ENCODE measurements at regions not wholly inside any gene's neighbourhood (a gene's known extent, or its start where the extent isn't known, plus 50 kb on each side); places are given as distances from the start of the nearest gene placed in this dataset.

DNA sequence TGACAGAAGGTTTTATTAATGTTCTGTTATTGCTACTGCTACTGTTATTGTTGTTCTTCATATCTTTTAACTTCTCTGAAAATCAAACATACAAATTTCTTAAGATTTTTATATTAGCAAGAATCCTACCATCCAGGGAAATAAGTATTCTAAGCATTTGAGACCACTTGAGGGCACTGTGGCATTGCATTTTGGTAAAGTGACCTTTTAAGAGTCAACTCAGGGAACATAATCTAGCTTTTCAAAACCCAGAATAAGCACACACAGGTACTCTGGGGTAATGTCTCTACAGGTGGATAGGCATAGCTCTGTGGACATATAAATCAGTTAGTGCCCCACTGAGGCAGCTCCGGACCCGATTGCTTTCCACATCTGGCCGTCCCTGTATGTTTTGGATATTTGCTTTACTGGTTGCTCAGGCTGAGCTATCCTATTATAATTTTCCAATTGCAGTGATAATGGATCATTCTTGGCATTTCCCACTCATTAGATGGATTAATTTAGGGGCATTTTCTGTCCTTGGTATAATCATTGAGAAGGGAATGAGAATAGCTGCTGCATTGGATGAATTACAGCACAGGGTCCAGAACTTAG lies 1425.1 kb upstream of the CDH8 start:
- TF ChIP-seq, protein P1, sequence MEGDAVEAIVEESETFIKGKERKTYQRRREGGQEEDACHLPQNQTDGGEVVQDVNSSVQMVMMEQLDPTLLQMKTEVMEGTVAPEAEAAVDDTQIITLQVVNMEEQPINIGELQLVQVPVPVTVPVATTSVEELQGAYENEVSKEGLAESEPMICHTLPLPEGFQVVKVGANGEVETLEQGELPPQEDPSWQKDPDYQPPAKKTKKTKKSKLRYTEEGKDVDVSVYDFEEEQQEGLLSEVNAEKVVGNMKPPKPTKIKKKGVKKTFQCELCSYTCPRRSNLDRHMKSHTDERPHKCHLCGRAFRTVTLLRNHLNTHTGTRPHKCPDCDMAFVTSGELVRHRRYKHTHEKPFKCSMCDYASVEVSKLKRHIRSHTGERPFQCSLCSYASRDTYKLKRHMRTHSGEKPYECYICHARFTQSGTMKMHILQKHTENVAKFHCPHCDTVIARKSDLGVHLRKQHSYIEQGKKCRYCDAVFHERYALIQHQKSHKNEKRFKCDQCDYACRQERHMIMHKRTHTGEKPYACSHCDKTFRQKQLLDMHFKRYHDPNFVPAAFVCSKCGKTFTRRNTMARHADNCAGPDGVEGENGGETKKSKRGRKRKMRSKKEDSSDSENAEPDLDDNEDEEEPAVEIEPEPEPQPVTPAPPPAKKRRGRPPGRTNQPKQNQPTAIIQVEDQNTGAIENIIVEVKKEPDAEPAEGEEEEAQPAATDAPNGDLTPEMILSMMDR (IDR thresholded peaks at IDR 0.05 in 2 of 3, conservative IDR thresholded peaks at IDR 0.05 in 1 of 3; ENCODE audit: control insufficient read depth in 2 of 3, extremely low read depth in 1 of 3, insufficient read depth in 1 of 3, low read depth in 3 of 3, low read length in 3 of 3) = no peak; a peak in 1 of 6 replicates
- TF ChIP-seq, protein P2, sequence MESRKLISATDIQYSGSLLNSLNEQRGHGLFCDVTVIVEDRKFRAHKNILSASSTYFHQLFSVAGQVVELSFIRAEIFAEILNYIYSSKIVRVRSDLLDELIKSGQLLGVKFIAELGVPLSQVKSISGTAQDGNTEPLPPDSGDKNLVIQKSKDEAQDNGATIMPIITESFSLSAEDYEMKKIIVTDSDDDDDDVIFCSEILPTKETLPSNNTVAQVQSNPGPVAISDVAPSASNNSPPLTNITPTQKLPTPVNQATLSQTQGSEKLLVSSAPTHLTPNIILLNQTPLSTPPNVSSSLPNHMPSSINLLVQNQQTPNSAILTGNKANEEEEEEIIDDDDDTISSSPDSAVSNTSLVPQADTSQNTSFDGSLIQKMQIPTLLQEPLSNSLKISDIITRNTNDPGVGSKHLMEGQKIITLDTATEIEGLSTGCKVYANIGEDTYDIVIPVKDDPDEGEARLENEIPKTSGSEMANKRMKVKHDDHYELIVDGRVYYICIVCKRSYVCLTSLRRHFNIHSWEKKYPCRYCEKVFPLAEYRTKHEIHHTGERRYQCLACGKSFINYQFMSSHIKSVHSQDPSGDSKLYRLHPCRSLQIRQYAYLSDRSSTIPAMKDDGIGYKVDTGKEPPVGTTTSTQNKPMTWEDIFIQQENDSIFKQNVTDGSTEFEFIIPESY (IDR thresholded peaks at IDR 0.05) = no peak
- TF ChIP-seq, protein P3, sequence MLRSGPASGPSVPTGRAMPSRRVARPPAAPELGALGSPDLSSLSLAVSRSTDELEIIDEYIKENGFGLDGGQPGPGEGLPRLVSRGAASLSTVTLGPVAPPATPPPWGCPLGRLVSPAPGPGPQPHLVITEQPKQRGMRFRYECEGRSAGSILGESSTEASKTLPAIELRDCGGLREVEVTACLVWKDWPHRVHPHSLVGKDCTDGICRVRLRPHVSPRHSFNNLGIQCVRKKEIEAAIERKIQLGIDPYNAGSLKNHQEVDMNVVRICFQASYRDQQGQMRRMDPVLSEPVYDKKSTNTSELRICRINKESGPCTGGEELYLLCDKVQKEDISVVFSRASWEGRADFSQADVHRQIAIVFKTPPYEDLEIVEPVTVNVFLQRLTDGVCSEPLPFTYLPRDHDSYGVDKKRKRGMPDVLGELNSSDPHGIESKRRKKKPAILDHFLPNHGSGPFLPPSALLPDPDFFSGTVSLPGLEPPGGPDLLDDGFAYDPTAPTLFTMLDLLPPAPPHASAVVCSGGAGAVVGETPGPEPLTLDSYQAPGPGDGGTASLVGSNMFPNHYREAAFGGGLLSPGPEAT (IDR thresholded peaks at IDR 0.05; ENCODE audit: low read depth) = no peak
- TF ChIP-seq FOS (IDR thresholded peaks at IDR 0.05; ENCODE audit: borderline replicate concordance, extremely low read depth, insufficient read length) = no peak
- TF ChIP-seq IKZF1 (conservative IDR thresholded peaks at IDR 0.05) = no peak
- no peak for TF ChIP-seq MAX (IDR thresholded peaks at IDR 0.05; ENCODE audit: low read depth, low read length)
- TF ChIP-seq TCF7 (IDR thresholded peaks at IDR 0.05; ENCODE audit: borderline replicate concordance) = no peak
- no peak for TF ChIP-seq GABPA (IDR thresholded peaks at IDR 0.05; ENCODE audit: low read depth)
- TF ChIP-seq MYC (IDR thresholded peaks at IDR 0.05; ENCODE audit: insufficient read depth, insufficient read length, insufficient replicate concordance, low read length, severe bottlenecking) = no peak
- no peak for TF ChIP-seq SIN3A (IDR thresholded peaks at IDR 0.05; ENCODE audit: low read depth, low read length)
